OCI-LY1 (cell line): ENCODE measurements at regions not wholly inside any gene's neighbourhood (a gene's known extent, or its start where the extent isn't known, plus 50 kb on each side); places are given as distances from the start of the nearest gene placed in this dataset.

Experiments used
- H2AFZ ChIP-seq: fragments of 200-600 bp; sonication (generic), shearing (Covaris generic); 2 replicates; pipeline ENCODE4 v1.6.0; 2014; ENCODE audit warnings: antibody characterized with exemption, mild to moderate bottlenecking, low read length
- H3F3A ChIP-seq: fragments of 200-600 bp; sonication (generic), shearing (Covaris generic); 2 replicates; pipeline ENCODE4 v1.6.0; 2014; ENCODE audit warnings: mild to moderate bottlenecking, antibody characterized with exemption, low read length, moderate library complexity; ENCODE audit not compliant: insufficient read depth
- H3K27ac ChIP-seq: fragments of 200-600 bp; sonication (generic); 2 replicates; pipeline ENCODE4 v1.5.1; 2014; ENCODE audit warnings: low read length, mixed run types, mild to moderate bottlenecking, low read depth; ENCODE audit not compliant: poor library complexity, severe bottlenecking
- H3K27me3 ChIP-seq: fragments of 200-600 bp; sonication (generic); 2 replicates; pipeline ENCODE4 v1.6.0; 2014; ENCODE audit warnings: antibody characterized with exemption, mild to moderate bottlenecking, low read length, moderate library complexity; ENCODE audit not compliant: insufficient read depth
- H3K36me3 ChIP-seq: fragments of 200-600 bp; sonication (generic); 2 replicates; pipeline ENCODE4 v1.6.1; 2014; ENCODE audit warnings: mild to moderate bottlenecking, antibody characterized with exemption, low read length, moderate library complexity, mixed read lengths; ENCODE audit not compliant: insufficient read depth
- H3K4me1 ChIP-seq: fragments of 200-600 bp; sonication (generic); 2 replicates; pipeline ENCODE4 v1.5.1; 2014; ENCODE audit warnings: mild to moderate bottlenecking, low read length, moderate library complexity; ENCODE audit not compliant: insufficient read depth, severe bottlenecking
- H3K4me2 ChIP-seq: fragments of 200-600 bp; sonication (generic), shearing (Covaris generic); 2 replicates; pipeline ENCODE4 v1.6.1; 2014; ENCODE audit warnings: low read length
- H3K4me3 ChIP-seq: fragments of 200-600 bp; sonication (generic); 2 replicates; pipeline ENCODE4 v1.5.1; 2014; ENCODE audit warnings: low read length, low read depth, mild to moderate bottlenecking, mixed read lengths; ENCODE audit not compliant: poor library complexity, severe bottlenecking
- H3K79me2 ChIP-seq: fragments of 200-600 bp; shearing (Covaris generic); 2 replicates; pipeline ENCODE4 v1.6.1; 2016; ENCODE audit warnings: mixed run types, low read length, mixed read lengths; ENCODE audit not compliant: insufficient read depth
- H3K9ac ChIP-seq: fragments of 200-600 bp; sonication (generic), shearing (Covaris generic); 2 replicates; pipeline ENCODE4 v1.6.1; 2014; ENCODE audit warnings: mild to moderate bottlenecking, low read length, mixed read lengths
- H3K9me2 ChIP-seq: fragments of 200-600 bp; sonication (generic), shearing (Covaris generic); 2 replicates; pipeline ENCODE4 v1.6.1; 2014; ENCODE audit warnings: low read depth, mild to moderate bottlenecking, low read length, mixed read lengths
- H3K9me3 ChIP-seq: fragments of 200-600 bp; shearing (Covaris generic); 2 replicates; pipeline ENCODE4 v1.6.1; 2014; ENCODE audit warnings: low read length, mixed read lengths
- H4K20me1 ChIP-seq: fragments of 200-600 bp; sonication (generic), shearing (Covaris generic); 2 replicates; pipeline ENCODE4 v1.6.0; 2016; ENCODE audit warnings: mild to moderate bottlenecking, low read length; ENCODE audit not compliant: insufficient read depth
- CTCF ChIP-seq: fragments of 200-600 bp; sonication (generic), shearing (Covaris generic); IDR thresholded peaks from 2 replicates; pipeline ENCODE4 v1.5.1; 2017; ENCODE audit warnings: mild to moderate bottlenecking, antibody characterized with exemption, low read length, moderate library complexity, mixed read lengths
- EZH2 ChIP-seq: fragments of 200-600 bp; sonication (generic), shearing (Covaris generic); IDR thresholded peaks from 2 replicates; pipeline ENCODE4 v1.8.0; 2017; ENCODE audit warnings: borderline replicate concordance, mixed run types, mild to moderate bottlenecking, antibody characterized with exemption, low read length, moderate library complexity, mixed read lengths

GRCh38 chr21:27570306-27570868 lies 603.5 kb upstream of the ADAMTS5 start:
- no peak overlapping the region for H2AFZ ChIP-seq
- H3K27ac ChIP-seq = no peak overlapping the region

GRCh38 chr21:27569831-27570230 lies 602.9 kb upstream of the ADAMTS5 start:
- Histone ChIP-seq H3K79me2 (no peaks in the 10 kb centered on the region), H4K20me1 (no peaks in the 10 kb centered on the region), H3K4me3 (no peak overlapping the region), H2AFZ (no peak overlapping the region), H3K9me2 (no peaks in the 10 kb centered on the region), H3K9ac (no peak overlapping the region), H3K4me2 (no peak overlapping the region), H3K9me3 (no peaks in the 10 kb centered on the region), H3K27me3 (no peaks in the 10 kb centered on the region), H3K27ac (no peak overlapping the region), H3F3A (no peaks in the 10 kb centered on the region), H3K4me1 (no peaks in the 10 kb centered on the region), H3K36me3 (no peaks in the 10 kb centered on the region)
- TF ChIP-seq CTCF (no peak), EZH2 (no peak)

More at GRCh38 chr21:27570306-27570868, 603.5 kb upstream of the ADAMTS5 start:
- Histone ChIP-seq H3K9ac (no peak overlapping the region), H4K20me1 (no peaks in the 10 kb centered on the region), H3K9me3 (no peaks in the 10 kb centered on the region), H3K4me3 (no peak overlapping the region), H3F3A (no peaks in the 10 kb centered on the region), H3K27me3 (no peaks in the 10 kb centered on the region), H3K4me1 (no peaks in the 10 kb centered on the region), H3K79me2 (no peaks in the 10 kb centered on the region), H3K4me2 (no peak overlapping the region), H3K9me2 (no peaks in the 10 kb centered on the region), H3K36me3 (no peaks in the 10 kb centered on the region)
- TF ChIP-seq EZH2 (no peak), CTCF (no peak)

- no peaks in the 10 kb centered on the region for H4K20me1 ChIP-seq
- H3K9me3 ChIP-seq = no peaks in the 10 kb centered on the region
- no peaks in the 10 kb centered on the region for H3K36me3 ChIP-seq
- no peaks in the 10 kb centered on the region for H3F3A ChIP-seq
- H3K79me2 ChIP-seq = no peaks in the 10 kb centered on the region
- no peak overlapping the region for H3K4me2 ChIP-seq
- TF ChIP-seq EZH2 = no peak
- no peak for TF ChIP-seq CTCF
- H3K27ac ChIP-seq = no peak overlapping the region
- no peak overlapping the region for H2AFZ ChIP-seq
- no peak overlapping the region for H3K4me3 ChIP-seq
- H3K27me3 ChIP-seq = no peaks in the 10 kb centered on the region
- H3K9ac ChIP-seq = no peak overlapping the region
- no peaks in the 10 kb centered on the region for H3K4me1 ChIP-seq
- no peaks in the 10 kb centered on the region for H3K9me2 ChIP-seq
These were observed 602.2 kb upstream of the ADAMTS5 start for GRCh38 chr21:27569091-27569490.
